ENCODE measurements at regions not wholly inside any gene's neighbourhood (a gene's known extent, or its start where the extent isn't known, plus 50 kb on each side); places are given as distances from the start of the nearest gene placed in this dataset.

GRCh38 chr2:103520547-103520946 lies 758.7 kb downstream of the TMEM182 start:
- BruUV-seq (replicated peaks): no TSS peak
- H3K36me3 ChIP-seq (ENCODE audit: insufficient read depth, low read length, poor library complexity, severe bottlenecking): no peaks in the 10 kb centered on the region
- intact Hi-C loops (cut with micrococcal nuclease; ENCODE audit: unreplicated experiment): no loop called here
- no peaks in the 10 kb centered on the region for H3K27me3 ChIP-seq (replicated peaks; ENCODE audit: insufficient read depth, low read depth, low read length, poor library complexity)
- ChIA-PET POLR2A (ENCODE audit: low non-redundant PET) (interaction anchor here (0.6 kb wide), 1 partner anchor 751 kb away, joined by 5 read pairs; no protein-coding TSS in a partner anchor), CTCF (no interaction called here)
- H3K9me3 ChIP-seq (ENCODE audit: low read depth, low read length, poor library complexity, severe bottlenecking): peaks cover 17% of the 10 kb centered on the region
- TF ChIP-seq EZH2 (IDR thresholded peaks at IDR 0.05; ENCODE audit: borderline replicate concordance, low read depth, low read length, poor library complexity, severe bottlenecking) (no peak), CTCF (conservative IDR thresholded peaks at IDR 0.05; ENCODE audit: low read depth, low read length) (no peak)
- H3K27ac ChIP-seq (ENCODE audit: low read depth, low read length, poor library complexity, severe bottlenecking): no peak overlapping the region
- H3K4me3 ChIP-seq (ENCODE audit: low read depth, low read length, poor library complexity, severe bottlenecking): no peak overlapping the region
- no peaks in the 10 kb centered on the region for H3K4me1 ChIP-seq (ENCODE audit: insufficient read depth, low read length, poor library complexity, severe bottlenecking)
- no peak for DNase-seq (ENCODE audit: low spot score)

- intact Hi-C loops (cut with micrococcal nuclease; ENCODE audit: unreplicated experiment): no loop called here
- TF ChIP-seq CTCF (conservative IDR thresholded peaks at IDR 0.05; ENCODE audit: low read depth, low read length) (no peak), EZH2 (IDR thresholded peaks at IDR 0.05; ENCODE audit: borderline replicate concordance, low read depth, low read length, poor library complexity, severe bottlenecking) (no peak)
- no TSS peak for BruUV-seq (replicated peaks)
- H3K4me3 ChIP-seq (ENCODE audit: low read depth, low read length, poor library complexity, severe bottlenecking): no peak overlapping the region
- no peaks in the 10 kb centered on the region for H3K4me1 ChIP-seq (ENCODE audit: insufficient read depth, low read length, poor library complexity, severe bottlenecking)
- no peak for DNase-seq (ENCODE audit: low spot score)
- ChIA-PET CTCF (no interaction called here), POLR2A (ENCODE audit: low non-redundant PET) (no interaction called here)
- H3K9me3 ChIP-seq (ENCODE audit: low read depth, low read length, poor library complexity, severe bottlenecking): peaks cover 12% of the 10 kb centered on the region
- no peaks in the 10 kb centered on the region for H3K27me3 ChIP-seq (replicated peaks; ENCODE audit: insufficient read depth, low read depth, low read length, poor library complexity)
- no peak overlapping the region for H3K27ac ChIP-seq (ENCODE audit: low read depth, low read length, poor library complexity, severe bottlenecking)
- H3K36me3 ChIP-seq (ENCODE audit: insufficient read depth, low read length, poor library complexity, severe bottlenecking): no peaks in the 10 kb centered on the region
These were observed 763.9 kb downstream of the TMEM182 start for GRCh38 chr2:103525756-103526155.

DNA sequence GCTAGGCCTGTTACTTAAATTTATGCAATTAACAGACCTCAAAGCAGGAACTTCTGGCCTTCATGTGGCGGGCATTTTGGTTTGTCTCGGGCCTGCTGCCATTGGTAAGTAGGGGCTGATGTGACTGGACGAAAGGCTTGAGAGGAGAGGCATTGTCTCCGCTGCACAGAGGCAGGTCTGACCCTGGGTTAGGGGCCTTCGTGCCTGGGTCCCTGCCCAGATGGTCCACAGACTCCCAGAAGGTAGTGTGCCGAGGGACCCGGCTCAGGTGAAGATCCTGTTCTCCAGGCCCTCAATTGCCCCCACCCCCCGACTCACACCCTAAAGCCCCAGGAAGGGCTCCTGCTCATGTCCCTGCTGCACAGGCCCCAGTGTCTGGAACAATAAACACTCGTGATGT lies 764.9 kb downstream of the TMEM182 start:
- Histone ChIP-seq H3K27me3 (replicated peaks; ENCODE audit: insufficient read depth, low read depth, low read length, poor library complexity) (no peaks in the 10 kb centered on the region), H3K36me3 (ENCODE audit: insufficient read depth, low read length, poor library complexity, severe bottlenecking) (no peaks in the 10 kb centered on the region), H3K27ac (ENCODE audit: low read depth, low read length, poor library complexity, severe bottlenecking) (no peak overlapping the region), H3K9me3 (ENCODE audit: low read depth, low read length, poor library complexity, severe bottlenecking) (peaks cover 12% of the 10 kb centered on the region), H3K4me3 (ENCODE audit: low read depth, low read length, poor library complexity, severe bottlenecking) (no peak overlapping the region), H3K4me1 (ENCODE audit: insufficient read depth, low read length, poor library complexity, severe bottlenecking) (no peaks in the 10 kb centered on the region)
- CTCF ChIA-PET: no interaction called here
- BruUV-seq (replicated peaks): no TSS peak
- POLR2A ChIA-PET (ENCODE audit: low non-redundant PET): no interaction called here
- TF ChIP-seq CTCF (conservative IDR thresholded peaks at IDR 0.05; ENCODE audit: low read depth, low read length): no peak
- no peak for TF ChIP-seq EZH2 (IDR thresholded peaks at IDR 0.05; ENCODE audit: borderline replicate concordance, low read depth, low read length, poor library complexity, severe bottlenecking)
- no peak for DNase-seq (ENCODE audit: low spot score)
- intact Hi-C loops (cut with micrococcal nuclease; ENCODE audit: unreplicated experiment): no loop called here
